ENCODE measurements at regions not wholly inside any gene's neighbourhood (a gene's known extent, or its start where the extent isn't known, plus 50 kb on each side); places are given as distances from the start of the nearest gene placed in this dataset.

GRCh38 chr1:93739472-93739871 is 57.8 kb upstream of the BCAR3 start:
- intact Hi-C loops (cut with micrococcal nuclease), result no loop called here

GRCh38 chr1:93738926-93739325 is 57.3 kb upstream of the BCAR3 start:
- Mint-ChIP-seq H3K27ac (no peak overlapping the region), H3K36me3 (no peaks in the 10 kb centered on the region), H3K27me3 (ENCODE audit: low read depth in 2 of 2) (no peaks in the 10 kb centered on the region), H3K4me3 (no peak overlapping the region), H3K9me3 (no peaks in the 10 kb centered on the region), H3K4me1 (no peaks in the 10 kb centered on the region)
- H3K4me1 ChIP-seq (ENCODE audit: control insufficient read depth, insufficient read depth, low read length), result no peaks in the 10 kb centered on the region
- no peak for ATAC-seq
- intact Hi-C loops (cut with micrococcal nuclease), result no loop called here
- H3K27me3 ChIP-seq (ENCODE audit: control insufficient read depth, insufficient read depth, low read length), result no peaks in the 10 kb centered on the region
- no peak for DNase-seq
- H3K9me3 ChIP-seq (ENCODE audit: control insufficient read depth, insufficient read depth, low read length), result no peaks in the 10 kb centered on the region
- no peak overlapping the region for H3K4me3 ChIP-seq (ENCODE audit: low read length)
- TF ChIP-seq, protein P1, sequence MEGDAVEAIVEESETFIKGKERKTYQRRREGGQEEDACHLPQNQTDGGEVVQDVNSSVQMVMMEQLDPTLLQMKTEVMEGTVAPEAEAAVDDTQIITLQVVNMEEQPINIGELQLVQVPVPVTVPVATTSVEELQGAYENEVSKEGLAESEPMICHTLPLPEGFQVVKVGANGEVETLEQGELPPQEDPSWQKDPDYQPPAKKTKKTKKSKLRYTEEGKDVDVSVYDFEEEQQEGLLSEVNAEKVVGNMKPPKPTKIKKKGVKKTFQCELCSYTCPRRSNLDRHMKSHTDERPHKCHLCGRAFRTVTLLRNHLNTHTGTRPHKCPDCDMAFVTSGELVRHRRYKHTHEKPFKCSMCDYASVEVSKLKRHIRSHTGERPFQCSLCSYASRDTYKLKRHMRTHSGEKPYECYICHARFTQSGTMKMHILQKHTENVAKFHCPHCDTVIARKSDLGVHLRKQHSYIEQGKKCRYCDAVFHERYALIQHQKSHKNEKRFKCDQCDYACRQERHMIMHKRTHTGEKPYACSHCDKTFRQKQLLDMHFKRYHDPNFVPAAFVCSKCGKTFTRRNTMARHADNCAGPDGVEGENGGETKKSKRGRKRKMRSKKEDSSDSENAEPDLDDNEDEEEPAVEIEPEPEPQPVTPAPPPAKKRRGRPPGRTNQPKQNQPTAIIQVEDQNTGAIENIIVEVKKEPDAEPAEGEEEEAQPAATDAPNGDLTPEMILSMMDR (IDR thresholded peaks at IDR 0.05), result no peak
- 90% methylated on average over 5 of the region's 5 CpGs for WGBS (ENCODE audit: insufficient coverage)
- H3K27ac ChIP-seq (ENCODE audit: low read length), result no peak overlapping the region
- H3K36me3 ChIP-seq (ENCODE audit: control insufficient read depth, insufficient read depth, low read length), result no peaks in the 10 kb centered on the region

More at GRCh38 chr1:93739472-93739871, 57.8 kb upstream of the BCAR3 start:
- no peak overlapping the region for H3K27ac Mint-ChIP-seq
- Histone ChIP-seq H3K36me3 (ENCODE audit: control insufficient read depth, insufficient read depth, low read length) (no peaks in the 10 kb centered on the region), H3K9me3 (ENCODE audit: control insufficient read depth, insufficient read depth, low read length) (no peaks in the 10 kb centered on the region), H3K27ac (ENCODE audit: low read length) (no peak overlapping the region), H3K4me1 (ENCODE audit: control insufficient read depth, insufficient read depth, low read length) (no peaks in the 10 kb centered on the region), H3K27me3 (ENCODE audit: control insufficient read depth, insufficient read depth, low read length) (no peaks in the 10 kb centered on the region), H3K4me3 (ENCODE audit: low read length) (no peak overlapping the region)
- H3K36me3 Mint-ChIP-seq, result no peaks in the 10 kb centered on the region
- TF ChIP-seq, protein P1 (IDR thresholded peaks at IDR 0.05), result no peak
- H3K27me3 Mint-ChIP-seq (ENCODE audit: low read depth in 2 of 2), result no peaks in the 10 kb centered on the region
- DNase-seq (no peak), ATAC-seq (no peak)
- no peaks in the 10 kb centered on the region for H3K9me3 Mint-ChIP-seq
- no peak overlapping the region for H3K4me3 Mint-ChIP-seq
- WGBS (ENCODE audit: insufficient coverage), result 97% methylated on average over 5 of the region's 5 CpGs
- no peaks in the 10 kb centered on the region for H3K4me1 Mint-ChIP-seq

DNA sequence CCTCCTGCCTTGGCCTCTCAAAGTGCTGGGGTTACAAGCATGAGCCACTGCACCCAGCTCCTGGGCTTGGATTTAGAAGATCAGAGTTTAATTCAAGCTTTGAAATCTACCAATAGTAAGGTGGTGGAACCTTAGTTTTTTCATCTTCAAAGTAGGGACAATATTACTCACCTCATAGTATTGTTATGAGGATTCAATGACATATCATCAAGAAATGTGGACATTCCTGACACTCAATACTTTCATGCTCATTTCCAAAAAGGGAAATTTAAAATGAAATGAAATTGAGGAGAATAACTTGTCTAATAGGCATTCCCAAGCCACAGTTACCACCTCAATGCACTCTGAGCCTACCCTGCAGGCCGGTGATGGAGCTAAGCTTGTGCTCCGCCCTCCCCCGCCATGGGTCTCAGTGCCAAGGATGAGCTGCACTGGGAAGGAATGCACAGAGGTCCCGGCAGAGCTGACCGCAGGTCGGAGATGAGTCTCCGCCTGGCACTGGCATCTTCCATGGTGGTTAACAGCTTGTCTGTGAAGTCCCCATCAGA is 56.5 kb upstream of the BCAR3 start:
- no peak for DNase-seq
- H3K4me3 Mint-ChIP-seq, result no peak overlapping the region
- H3K36me3 ChIP-seq (ENCODE audit: control insufficient read depth, insufficient read depth, low read length), result no peaks in the 10 kb centered on the region
- TF ChIP-seq, protein P1 (IDR thresholded peaks at IDR 0.05), result no peak
- H3K4me1 Mint-ChIP-seq, result no peaks in the 10 kb centered on the region
- no peaks in the 10 kb centered on the region for H3K27me3 Mint-ChIP-seq (ENCODE audit: low read depth in 2 of 2)
- no peak overlapping the region for H3K4me3 ChIP-seq (ENCODE audit: low read length)
- no peaks in the 10 kb centered on the region for H3K4me1 ChIP-seq (ENCODE audit: control insufficient read depth, insufficient read depth, low read length)
- H3K9me3 ChIP-seq (ENCODE audit: control insufficient read depth, insufficient read depth, low read length), result no peaks in the 10 kb centered on the region
- H3K27ac ChIP-seq (ENCODE audit: low read length), result no peak overlapping the region
- no peak for ATAC-seq
- H3K36me3 Mint-ChIP-seq, result no peaks in the 10 kb centered on the region
- no peak overlapping the region for H3K27ac Mint-ChIP-seq
- 97% methylated on average over 7 of the region's 7 CpGs for WGBS (ENCODE audit: insufficient coverage)
- intact Hi-C loops (cut with micrococcal nuclease), result no loop called here
- H3K9me3 Mint-ChIP-seq, result no peaks in the 10 kb centered on the region
- no peaks in the 10 kb centered on the region for H3K27me3 ChIP-seq (ENCODE audit: control insufficient read depth, insufficient read depth, low read length)

- intact Hi-C loops (cut with micrococcal nuclease), result no loop called here
- WGBS (ENCODE audit: insufficient coverage), result 98% methylated on average over 2 of the region's 3 CpGs
Observed at GRCh38 chr1:93735722-93736121, 54.1 kb upstream of the BCAR3 start.

More at GRCh38 chr1:93735722-93736121, 54.1 kb upstream of the BCAR3 start:
- ATAC-seq (no peak), DNase-seq (no peak)
- H3K9me3 Mint-ChIP-seq, result no peaks in the 10 kb centered on the region
- no peak overlapping the region for H3K27ac ChIP-seq (ENCODE audit: low read length)
- no peaks in the 10 kb centered on the region for H3K36me3 Mint-ChIP-seq
- TF ChIP-seq, protein P1 (IDR thresholded peaks at IDR 0.05), result no peak
- no peaks in the 10 kb centered on the region for H3K27me3 Mint-ChIP-seq (ENCODE audit: low read depth in 2 of 2)
- no peak overlapping the region for H3K4me3 Mint-ChIP-seq
- no peaks in the 10 kb centered on the region for H3K36me3 ChIP-seq (ENCODE audit: control insufficient read depth, insufficient read depth, low read length)
- no peaks in the 10 kb centered on the region for H3K9me3 ChIP-seq (ENCODE audit: control insufficient read depth, insufficient read depth, low read length)
- no peak overlapping the region for H3K27ac Mint-ChIP-seq
- no peaks in the 10 kb centered on the region for H3K27me3 ChIP-seq (ENCODE audit: control insufficient read depth, insufficient read depth, low read length)
- no peaks in the 10 kb centered on the region for H3K4me1 ChIP-seq (ENCODE audit: control insufficient read depth, insufficient read depth, low read length)
- H3K4me1 Mint-ChIP-seq, result no peaks in the 10 kb centered on the region
- no peak overlapping the region for H3K4me3 ChIP-seq (ENCODE audit: low read length)

Data from natural killer cell (primary cell).